H1 (cell line): ENCODE measurements at regions not wholly inside any gene's neighbourhood (a gene's known extent, or its start where the extent isn't known, plus 50 kb on each side); places are given as distances from the start of the nearest gene placed in this dataset.

Experiments
- EZH2 ChIP-seq: fragments of 200-600 bp; sonication (generic); IDR thresholded peaks from 2 replicates; pipeline ENCODE4 v1.7.1; 2012; ENCODE audit warnings: low read depth, mild to moderate bottlenecking, moderate library complexity, low read length, inconsistent platforms; ENCODE audit not compliant: severe bottlenecking
- GTF2F1 ChIP-seq: IDR thresholded peaks from 2 replicates; pipeline ENCODE4 v1.6.1; 2012; ENCODE audit warnings: low read depth, low read length, improper control_type of control experiment, borderline replicate concordance
- JUND ChIP-seq: IDR thresholded peaks from 2 replicates; pipeline ENCODE4 v1.6.1; 2011; ENCODE audit warnings: mild to moderate bottlenecking, improper control_type of control experiment, low read length
- PHF8 ChIP-seq: fragments of 200-600 bp; sonication (generic); conservative IDR thresholded peaks from 2 replicates; pipeline ENCODE4 v1.7.1; 2012; ENCODE audit warnings: low read depth, mild to moderate bottlenecking, inconsistent platforms, low read length, moderate library complexity
- POLR2A ChIP-seq, 2 experiments: IDR thresholded peaks; 1 replicate in 1 of 2; 2 replicates in 1 of 2; pipeline ENCODE4 v1.6.1; 2011; ENCODE audit warnings: low read depth in 2 of 2, low read length in 2 of 2, mild to moderate bottlenecking in 2 of 2; ENCODE audit errors: control extremely low read depth in 1 of 2
- SIX5 ChIP-seq: IDR thresholded peaks from 2 replicates; pipeline ENCODE4 v1.6.1; 2011; ENCODE audit warnings: mild to moderate bottlenecking, low read depth, low read length
- TAF1 ChIP-seq: IDR thresholded peaks from 2 replicates; pipeline ENCODE4 v1.6.1; 2011; ENCODE audit warnings: mild to moderate bottlenecking, low read depth, low read length
- ZNF274 ChIP-seq: IDR thresholded peaks from 2 replicates; pipeline ENCODE4 v1.7.0; 2012; ENCODE audit warnings: low read length, borderline replicate concordance; ENCODE audit errors: extremely low read depth
- TF ChIP-seq, protein P1 (sequence below), 3 experiments: IDR thresholded peaks; 1 replicate in 2 of 3; 2 replicates in 1 of 3; pipeline versions ENCODE4 v1.5.1 to v1.6.1; 2011; ENCODE audit warnings: low read length in 3 of 3, mild to moderate bottlenecking in 3 of 3, inconsistent platforms in 2 of 3, low read depth in 1 of 3, moderate library complexity in 1 of 3; ENCODE audit not compliant: insufficient read depth in 1 of 3; ENCODE audit errors: control extremely low read depth in 1 of 3
- TF ChIP-seq, protein P2 (sequence below): IDR thresholded peaks from 2 replicates; pipeline ENCODE4 v1.6.1; 2012; ENCODE audit warnings: low read length, inconsistent platforms
- TF ChIP-seq, protein P3 (sequence below): IDR thresholded peaks from 2 replicates; pipeline ENCODE4 v1.6.1; 2012; ENCODE audit warnings: inconsistent platforms
- TF ChIP-seq, protein P4 (sequence below): IDR thresholded peaks from 2 replicates; pipeline ENCODE4 v1.6.1; 2012; ENCODE audit warnings: inconsistent platforms

DNA sequence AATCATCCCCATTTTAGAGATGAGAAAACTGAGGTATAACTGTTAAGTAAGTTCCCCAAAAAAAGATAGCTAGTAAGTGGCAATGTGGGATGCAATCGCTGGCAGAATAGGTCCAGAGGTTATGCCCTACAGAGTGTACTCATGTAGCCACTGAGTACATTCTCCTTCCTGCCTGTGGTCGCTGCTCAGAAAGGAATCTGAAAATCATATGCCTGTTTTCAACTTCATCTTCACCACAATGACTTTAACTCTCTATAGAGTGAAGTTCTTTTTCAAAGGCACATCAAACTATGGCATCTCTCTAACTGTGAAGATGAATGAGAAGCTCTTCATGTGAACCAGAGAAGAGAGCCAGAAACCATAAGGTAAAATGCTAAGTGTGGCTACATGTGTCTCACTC is 162.2 kb upstream of the SLC25A13 start:
- TF ChIP-seq EZH2 (no peak), TAF1 (no peak), ZNF274 (no peak), POLR2A (IDR thresholded peaks at IDR 0.05; ENCODE audit: control extremely low read depth in 1 of 2, low read depth in 2 of 2, low read length in 2 of 2) (no peak), SIX5 (no peak), GTF2F1 (no peak), JUND (no peak), PHF8 (no peak)
- TF ChIP-seq, protein P1, sequence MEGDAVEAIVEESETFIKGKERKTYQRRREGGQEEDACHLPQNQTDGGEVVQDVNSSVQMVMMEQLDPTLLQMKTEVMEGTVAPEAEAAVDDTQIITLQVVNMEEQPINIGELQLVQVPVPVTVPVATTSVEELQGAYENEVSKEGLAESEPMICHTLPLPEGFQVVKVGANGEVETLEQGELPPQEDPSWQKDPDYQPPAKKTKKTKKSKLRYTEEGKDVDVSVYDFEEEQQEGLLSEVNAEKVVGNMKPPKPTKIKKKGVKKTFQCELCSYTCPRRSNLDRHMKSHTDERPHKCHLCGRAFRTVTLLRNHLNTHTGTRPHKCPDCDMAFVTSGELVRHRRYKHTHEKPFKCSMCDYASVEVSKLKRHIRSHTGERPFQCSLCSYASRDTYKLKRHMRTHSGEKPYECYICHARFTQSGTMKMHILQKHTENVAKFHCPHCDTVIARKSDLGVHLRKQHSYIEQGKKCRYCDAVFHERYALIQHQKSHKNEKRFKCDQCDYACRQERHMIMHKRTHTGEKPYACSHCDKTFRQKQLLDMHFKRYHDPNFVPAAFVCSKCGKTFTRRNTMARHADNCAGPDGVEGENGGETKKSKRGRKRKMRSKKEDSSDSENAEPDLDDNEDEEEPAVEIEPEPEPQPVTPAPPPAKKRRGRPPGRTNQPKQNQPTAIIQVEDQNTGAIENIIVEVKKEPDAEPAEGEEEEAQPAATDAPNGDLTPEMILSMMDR (IDR thresholded peaks at IDR 0.05; ENCODE audit: control extremely low read depth in 1 of 3, insufficient read depth in 1 of 3, low read depth in 1 of 3, low read length in 3 of 3) = no peak
- TF ChIP-seq, protein P2, sequence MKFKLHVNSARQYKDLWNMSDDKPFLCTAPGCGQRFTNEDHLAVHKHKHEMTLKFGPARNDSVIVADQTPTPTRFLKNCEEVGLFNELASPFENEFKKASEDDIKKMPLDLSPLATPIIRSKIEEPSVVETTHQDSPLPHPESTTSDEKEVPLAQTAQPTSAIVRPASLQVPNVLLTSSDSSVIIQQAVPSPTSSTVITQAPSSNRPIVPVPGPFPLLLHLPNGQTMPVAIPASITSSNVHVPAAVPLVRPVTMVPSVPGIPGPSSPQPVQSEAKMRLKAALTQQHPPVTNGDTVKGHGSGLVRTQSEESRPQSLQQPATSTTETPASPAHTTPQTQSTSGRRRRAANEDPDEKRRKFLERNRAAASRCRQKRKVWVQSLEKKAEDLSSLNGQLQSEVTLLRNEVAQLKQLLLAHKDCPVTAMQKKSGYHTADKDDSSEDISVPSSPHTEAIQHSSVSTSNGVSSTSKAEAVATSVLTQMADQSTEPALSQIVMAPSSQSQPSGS = no peak
- TF ChIP-seq, protein P3, sequence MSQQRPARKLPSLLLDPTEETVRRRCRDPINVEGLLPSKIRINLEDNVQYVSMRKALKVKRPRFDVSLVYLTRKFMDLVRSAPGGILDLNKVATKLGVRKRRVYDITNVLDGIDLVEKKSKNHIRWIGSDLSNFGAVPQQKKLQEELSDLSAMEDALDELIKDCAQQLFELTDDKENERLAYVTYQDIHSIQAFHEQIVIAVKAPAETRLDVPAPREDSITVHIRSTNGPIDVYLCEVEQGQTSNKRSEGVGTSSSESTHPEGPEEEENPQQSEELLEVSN = no peak
- TF ChIP-seq, protein P4, sequence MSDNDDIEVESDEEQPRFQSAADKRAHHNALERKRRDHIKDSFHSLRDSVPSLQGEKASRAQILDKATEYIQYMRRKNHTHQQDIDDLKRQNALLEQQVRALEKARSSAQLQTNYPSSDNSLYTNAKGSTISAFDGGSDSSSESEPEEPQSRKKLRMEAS = no peak
